Thyroid gland (tissue), 4 donors: ENCODE measurements at regions not wholly inside any gene's neighbourhood (a gene's known extent, or its start where the extent isn't known, plus 50 kb on each side); places are given as distances from the start of the nearest gene placed in this dataset.

Experiments
- DNase-seq, 2 donors: peaks; one replicate each; pipeline ENCODE4 v3.0.0-alpha.2; 2019
- H3K27ac ChIP-seq, 3 donors: fragments of 200-600 bp; sonication (generic); 1 replicate in 2 of 3; 2 replicates in 1 of 3; pipeline ENCODE4 v1.5.1; 2016 to 2019; ENCODE audit warnings: mild to moderate bottlenecking in 1 of 3, moderate library complexity in 1 of 3
- H3K27me3 ChIP-seq: fragments of 200-600 bp; sonication (generic); one replicate; pipeline ENCODE4 v1.5.1; 2019
- H3K36me3 ChIP-seq, 2 donors: fragments of 200-600 bp; sonication (generic); one replicate each; pipeline ENCODE4 v1.5.1; 2016 to 2019
- H3K4me1 ChIP-seq, 2 donors: fragments of 200-600 bp; sonication (generic); one replicate each; pipeline ENCODE4 v1.5.1; 2017 to 2019
- H3K4me3 ChIP-seq, 3 donors: fragments of 200-600 bp; sonication (generic); replicated peaks in 1 of 3; 1 replicate in 2 of 3; 2 replicates in 1 of 3; pipeline ENCODE4 v1.5.1; 2016; ENCODE audit warnings: mild to moderate bottlenecking in 1 of 3
- H3K9me3 ChIP-seq: fragments of 200-600 bp; sonication (generic); one replicate; pipeline ENCODE4 v1.5.1; 2017
- CTCF ChIP-seq, 6 experiments: fragments of 200-600 bp in 3 of 6; fragments of 450-650 bp in 3 of 6; sonication (generic) in 3 of 6; IDR thresholded peaks; one replicate each; pipeline ENCODE4 v1.5.1; 2016 to 2019; ENCODE audit warnings: antibody characterized with exemption in 6 of 6, mild to moderate bottlenecking in 2 of 6, inconsistent platforms in 1 of 6, moderate library complexity in 1 of 6
- POLR2A ChIP-seq, 2 donors: fragments of 450-650 bp; IDR thresholded peaks; one replicate each; pipeline ENCODE4 v1.6.1; 2017; ENCODE audit warnings: antibody characterized with exemption in 2 of 2, mild to moderate bottlenecking in 2 of 2, moderate library complexity in 1 of 2
- WGBS, 2 donors: methylation state at CpG; one replicate each; pipeline ENCODE4 v1.1.5; 2017; 5-methylcytosine and 5-hydroxymethylcytosine counted together
- intact Hi-C: fragments of 100-400 bp; cut with DNase I; formaldehyde crosslinking; loops from one replicate; pipeline ENCODE4 v1.15.1; 2023

- 66 to 94% methylated on average over 1 of the region's 1 CpG for WGBS, 2 donors
- Histone ChIP-seq H3K4me1 (no peaks in the 10 kb centered on the region), H3K27me3 (no peaks in the 10 kb centered on the region), H3K36me3 (no peaks in the 10 kb centered on the region), H3K4me3 (no peak overlapping the region), H3K27ac (no peak overlapping the region), H3K9me3 (no peaks in the 10 kb centered on the region)
- no peak for DNase-seq
- intact Hi-C loops: no loop called here
- TF ChIP-seq CTCF (IDR thresholded peaks at IDR 0.05) (no peak), POLR2A (IDR thresholded peaks at IDR 0.05) (no peak)
Observed at GRCh38 chr21:37993071-37993470, 76.8 kb upstream of the KCNJ6 start.

GRCh38 chr21:37994211-37994610 is 78.0 kb upstream of the KCNJ6 start:
- Histone ChIP-seq H3K27ac (no peak overlapping the region), H3K4me3 (no peak overlapping the region), H3K4me1 (no peaks in the 10 kb centered on the region), H3K27me3 (no peaks in the 10 kb centered on the region), H3K9me3 (no peaks in the 10 kb centered on the region), H3K36me3 (no peaks in the 10 kb centered on the region)
- peak in 1 of 2 donors; percentile 31 for DNase-seq
- intact Hi-C loops: no loop called here
- TF ChIP-seq POLR2A (IDR thresholded peaks at IDR 0.05) (no peak), CTCF (IDR thresholded peaks at IDR 0.05) (no peak)
- 78 to 84% methylated on average over 4 of the region's 4 CpGs for WGBS, 2 donors

- WGBS, 2 donors: 68 to 73% methylated on average over 4 of the region's 4 CpGs
- TF ChIP-seq POLR2A (IDR thresholded peaks at IDR 0.05): no peak
- TF ChIP-seq CTCF (IDR thresholded peaks at IDR 0.05): no peak
- intact Hi-C loops: no loop called here
Observed at GRCh38 chr21:38012672-38013071, 96.4 kb upstream of the KCNJ6 start.

GRCh38 chr21:38013741-38014140 is 97.5 kb upstream of the KCNJ6 start:
- Histone ChIP-seq H3K27me3 (no peaks in the 10 kb centered on the region), H3K9me3 (no peaks in the 10 kb centered on the region), H3K4me3 (no peak overlapping the region), H3K27ac (no peak overlapping the region), H3K4me1 (no peaks in the 10 kb centered on the region), H3K36me3 (no peaks in the 10 kb centered on the region)
- intact Hi-C loops: no loop called here
- no peak for TF ChIP-seq POLR2A (IDR thresholded peaks at IDR 0.05)
- no peak for TF ChIP-seq CTCF (IDR thresholded peaks at IDR 0.05)
- 67 to 70% methylated on average over 4 of the region's 4 CpGs for WGBS, 2 donors
- DNase-seq: no peak

More at GRCh38 chr21:38012672-38013071, 96.4 kb upstream of the KCNJ6 start:
- Histone ChIP-seq H3K9me3 (no peaks in the 10 kb centered on the region), H3K27me3 (no peaks in the 10 kb centered on the region), H3K27ac (no peak overlapping the region), H3K36me3 (no peaks in the 10 kb centered on the region), H3K4me3 (no peak overlapping the region), H3K4me1 (no peaks in the 10 kb centered on the region)
- DNase-seq: no peak

GRCh38 chr21:38014298-38014697 is 98.0 kb upstream of the KCNJ6 start:
- Histone ChIP-seq H3K4me1 (no peaks in the 10 kb centered on the region), H3K9me3 (no peaks in the 10 kb centered on the region), H3K27me3 (no peaks in the 10 kb centered on the region), H3K27ac (no peak overlapping the region), H3K4me3 (no peak overlapping the region), H3K36me3 (no peaks in the 10 kb centered on the region)
- no peak for DNase-seq
- TF ChIP-seq POLR2A (IDR thresholded peaks at IDR 0.05) (no peak), CTCF (IDR thresholded peaks at IDR 0.05) (no peak)
- 68 to 84% methylated on average over 1 of the region's 1 CpG for WGBS, 2 donors
- intact Hi-C loops: no loop called here
